Rectal smooth muscle tissue (tissue), 1 donor: ENCODE measurements at regions not wholly inside any gene's neighbourhood (a gene's known extent, or its start where the extent isn't known, plus 50 kb on each side); places are given as distances from the start of the nearest gene placed in this dataset.

Experiments used
- H3K27ac ChIP-seq: one replicate; pipeline ENCODE4 v1.7.0; 2013; ENCODE audit warnings: low read depth, low read length, inconsistent platforms
- H3K27me3 ChIP-seq: one replicate; pipeline ENCODE4 v1.7.0; 2013; ENCODE audit warnings: low read length; ENCODE audit not compliant: control insufficient read depth, insufficient read depth
- H3K36me3 ChIP-seq: one replicate; pipeline ENCODE4 v1.7.0; 2013; ENCODE audit warnings: low read length; ENCODE audit not compliant: control insufficient read depth, insufficient read depth
- H3K4me1 ChIP-seq: one replicate; pipeline ENCODE4 v1.7.0; 2013; ENCODE audit warnings: low read length; ENCODE audit not compliant: control insufficient read depth, insufficient read depth
- H3K4me3 ChIP-seq: one replicate; pipeline ENCODE4 v1.7.0; 2013; ENCODE audit warnings: low read length
- H3K9ac ChIP-seq: one replicate; pipeline ENCODE4 v1.7.0; 2013; ENCODE audit warnings: low read length

GRCh38 chr18:44231936-44232335, 448.8 kb upstream of the SETBP1 start:
- Histone ChIP-seq H3K9ac (no peak overlapping the region), H3K36me3 (no peaks in the 10 kb centered on the region), H3K4me1 (peaks cover 21% of the 10 kb centered on the region), H3K27ac (no peak overlapping the region), H3K4me3 (no peak overlapping the region), H3K27me3 (no peaks in the 10 kb centered on the region)

GRCh38 chr18:44232500-44232899, 448.2 kb upstream of the SETBP1 start:
- H3K4me3 ChIP-seq, result no peak overlapping the region
- H3K27ac ChIP-seq, result no peak overlapping the region
- H3K27me3 ChIP-seq, result no peaks in the 10 kb centered on the region
- no peaks in the 10 kb centered on the region for H3K36me3 ChIP-seq
- H3K4me1 ChIP-seq, result peaks cover 21% of the 10 kb centered on the region
- no peak overlapping the region for H3K9ac ChIP-seq

GRCh38 chr18:44238454-44238853, 442.2 kb upstream of the SETBP1 start:
- no peak overlapping the region for H3K4me3 ChIP-seq
- H3K27me3 ChIP-seq, result no peaks in the 10 kb centered on the region
- no peaks in the 10 kb centered on the region for H3K4me1 ChIP-seq

GRCh38 chr18:44238911-44239310, 441.8 kb upstream of the SETBP1 start:
- Histone ChIP-seq H3K36me3 (no peaks in the 10 kb centered on the region), H3K4me3 (no peak overlapping the region), H3K27ac (no peak overlapping the region), H3K27me3 (no peaks in the 10 kb centered on the region), H3K4me1 (no peaks in the 10 kb centered on the region), H3K9ac (no peak overlapping the region)

More at GRCh38 chr18:44238454-44238853, 442.2 kb upstream of the SETBP1 start:
- H3K36me3 ChIP-seq, result no peaks in the 10 kb centered on the region
- no peak overlapping the region for H3K27ac ChIP-seq
- H3K9ac ChIP-seq, result no peak overlapping the region

GRCh38 chr18:44241020-44241419, 439.7 kb upstream of the SETBP1 start:
- Histone ChIP-seq H3K27me3 (no peaks in the 10 kb centered on the region), H3K4me3 (no peak overlapping the region), H3K4me1 (no peaks in the 10 kb centered on the region), H3K27ac (no peak overlapping the region), H3K36me3 (no peaks in the 10 kb centered on the region), H3K9ac (no peak overlapping the region)

- Histone ChIP-seq H3K36me3 (no peaks in the 10 kb centered on the region), H3K27me3 (no peaks in the 10 kb centered on the region), H3K4me1 (no peaks in the 10 kb centered on the region), H3K4me3 (no peak overlapping the region), H3K27ac (no peak overlapping the region), H3K9ac (no peak overlapping the region)
Observed at GRCh38 chr18:44245019-44245418, 435.7 kb upstream of the SETBP1 start.

- no peaks in the 10 kb centered on the region for H3K36me3 ChIP-seq
- no peak overlapping the region for H3K9ac ChIP-seq
- no peaks in the 10 kb centered on the region for H3K27me3 ChIP-seq
- H3K4me1 ChIP-seq, result no peaks in the 10 kb centered on the region
- no peak overlapping the region for H3K4me3 ChIP-seq
- no peak overlapping the region for H3K27ac ChIP-seq
Observed at GRCh38 chr18:44246001-44246400, 434.7 kb upstream of the SETBP1 start.

GRCh38 chr18:44258086-44258485, 422.6 kb upstream of the SETBP1 start:
- Histone ChIP-seq H3K9ac (no peak overlapping the region), H3K27me3 (no peaks in the 10 kb centered on the region)

GRCh38 chr18:44258576-44258975, 422.1 kb upstream of the SETBP1 start:
- no peaks in the 10 kb centered on the region for H3K4me1 ChIP-seq
- no peaks in the 10 kb centered on the region for H3K27me3 ChIP-seq
- H3K4me3 ChIP-seq, result no peak overlapping the region
- no peaks in the 10 kb centered on the region for H3K36me3 ChIP-seq
- H3K27ac ChIP-seq, result no peak overlapping the region
- H3K9ac ChIP-seq, result no peak overlapping the region

More at GRCh38 chr18:44258086-44258485, 422.6 kb upstream of the SETBP1 start:
- Histone ChIP-seq H3K27ac (no peak overlapping the region), H3K4me1 (no peaks in the 10 kb centered on the region), H3K4me3 (no peak overlapping the region), H3K36me3 (no peaks in the 10 kb centered on the region)

- Histone ChIP-seq H3K4me1 (no peaks in the 10 kb centered on the region), H3K27me3 (no peaks in the 10 kb centered on the region), H3K4me3 (no peak overlapping the region), H3K27ac (no peak overlapping the region), H3K9ac (no peak overlapping the region), H3K36me3 (no peaks in the 10 kb centered on the region)
Observed at GRCh38 chr18:44259610-44260009, 421.1 kb upstream of the SETBP1 start.

GRCh38 chr18:44265437-44265836, 415.3 kb upstream of the SETBP1 start:
- Histone ChIP-seq H3K27ac (no peak overlapping the region), H3K36me3 (no peaks in the 10 kb centered on the region), H3K4me3 (no peak overlapping the region), H3K27me3 (no peaks in the 10 kb centered on the region), H3K4me1 (no peaks in the 10 kb centered on the region), H3K9ac (no peak overlapping the region)

GRCh38 chr18:44273298-44273697, 407.4 kb upstream of the SETBP1 start:
- Histone ChIP-seq H3K27ac (no peak overlapping the region), H3K4me3 (no peak overlapping the region), H3K9ac (no peak overlapping the region), H3K4me1 (no peaks in the 10 kb centered on the region), H3K36me3 (no peaks in the 10 kb centered on the region), H3K27me3 (no peaks in the 10 kb centered on the region)

- Histone ChIP-seq H3K9ac (no peak overlapping the region), H3K27me3 (no peaks in the 10 kb centered on the region), H3K27ac (no peak overlapping the region), H3K4me1 (peaks cover 8% of the 10 kb centered on the region), H3K4me3 (no peak overlapping the region), H3K36me3 (no peaks in the 10 kb centered on the region)
Observed at GRCh38 chr18:44280479-44280878, 400.2 kb upstream of the SETBP1 start.
